GM19023 (cell line): ENCODE measurements at regions not wholly inside any gene's neighbourhood (a gene's known extent, or its start where the extent isn't known, plus 50 kb on each side); places are given as distances from the start of the nearest gene placed in this dataset.
"Not testable (repeated sequence)": the region's sequence is repeated elsewhere in the genome, so short reads cannot be mapped to it uniquely, and the experiment has no call there.

Experiments used
- ATAC-seq: cut with Tn5 transposase; IDR thresholded peaks from one replicate; pipeline ENCODE4 v1.9.1; 2021; ENCODE audit warnings: mild to moderate bottlenecking, moderate library complexity; ENCODE audit not compliant: unreplicated experiment

DNA sequence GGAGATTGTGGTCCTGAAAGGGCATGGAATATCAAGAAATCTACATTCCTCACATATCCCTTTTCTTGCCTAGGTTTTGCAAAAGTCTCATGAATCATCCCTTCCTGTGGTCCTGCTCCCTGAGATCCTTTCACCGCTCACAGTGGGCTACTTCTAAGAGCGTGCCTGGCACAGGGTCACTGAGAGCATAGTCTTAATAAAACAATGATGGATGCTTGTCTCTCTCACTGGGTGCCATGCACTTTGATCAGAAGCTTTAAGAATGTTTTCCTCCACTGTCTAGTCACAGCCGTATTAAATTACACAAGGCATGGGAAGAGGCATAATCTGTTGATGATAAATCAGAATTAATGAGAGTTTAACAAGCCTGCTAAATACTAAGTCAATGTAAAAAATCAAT lies 269.7 kb upstream of the ATP10A start:
- no peak for ATAC-seq

DNA sequence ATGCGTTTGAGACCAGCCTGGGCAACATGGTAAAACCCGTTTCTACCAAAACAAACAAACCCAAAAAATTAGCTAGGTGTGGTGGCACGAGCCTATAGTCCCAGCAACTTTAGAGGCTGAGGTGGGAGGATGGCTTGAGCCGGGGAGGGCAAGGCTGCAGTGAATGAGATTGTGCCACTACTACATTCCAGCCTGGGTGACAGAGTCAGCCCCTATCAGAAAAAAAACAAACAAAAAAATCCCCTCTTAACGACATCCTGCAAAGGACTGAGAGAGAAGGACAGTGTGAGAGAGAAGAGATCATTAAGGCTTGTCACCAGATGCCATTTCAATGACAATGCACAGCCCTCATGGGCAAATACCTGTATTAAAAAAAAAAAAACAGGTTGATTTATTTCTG lies 266.7 kb upstream of the ATP10A start:
- ATAC-seq = no peak

GRCh38 chr15:26128611-26129140 lies 265.5 kb upstream of the ATP10A start:
- no peak for ATAC-seq

DNA sequence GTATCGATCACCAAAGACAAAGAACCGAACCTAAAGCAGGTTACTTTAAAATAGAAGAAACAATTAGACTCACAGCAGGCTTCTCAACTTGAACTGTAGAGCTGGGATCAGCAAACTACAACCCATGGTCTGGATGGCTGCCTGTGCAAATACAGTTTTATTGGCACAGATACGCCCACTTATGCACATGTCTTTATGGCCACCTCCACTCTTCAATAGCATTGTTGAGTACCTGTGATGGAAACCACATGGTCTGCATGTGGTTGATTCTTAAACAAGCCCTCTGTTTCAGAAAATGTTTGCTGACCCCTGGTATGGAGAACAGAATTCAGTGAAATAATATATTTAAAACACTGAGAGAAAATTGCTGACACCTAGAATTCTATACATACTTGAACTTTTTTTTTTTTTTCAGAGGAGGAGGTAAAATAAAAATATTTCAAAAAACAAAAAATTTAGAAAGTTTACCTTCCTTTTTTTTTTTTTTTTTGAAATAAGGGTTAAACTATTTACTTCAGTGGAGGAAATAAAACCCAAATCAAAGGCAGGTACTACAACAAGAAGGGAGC lies 263.8 kb upstream of the ATP10A start:
- no peak for ATAC-seq

DNA sequence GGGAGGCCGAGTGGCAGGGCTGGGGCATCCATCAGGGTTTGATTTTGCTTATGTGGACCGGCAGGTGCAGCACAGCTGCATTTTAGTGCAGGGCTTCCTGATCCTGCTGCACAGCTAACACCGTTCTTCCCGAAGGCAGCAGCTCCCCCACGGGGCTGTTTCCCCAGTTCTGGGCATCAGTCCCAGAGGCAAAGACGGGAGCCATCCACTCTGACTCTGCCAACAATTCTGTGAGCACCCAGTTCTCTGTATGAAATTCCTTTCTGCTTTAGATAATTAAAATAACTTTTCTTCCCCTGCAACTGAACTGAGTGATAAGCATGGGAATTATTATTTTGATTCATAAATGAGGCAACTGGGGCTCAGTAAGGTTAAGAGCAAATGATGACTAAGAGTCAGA lies 262.9 kb upstream of the ATP10A start:
- ATAC-seq = no peak

DNA sequence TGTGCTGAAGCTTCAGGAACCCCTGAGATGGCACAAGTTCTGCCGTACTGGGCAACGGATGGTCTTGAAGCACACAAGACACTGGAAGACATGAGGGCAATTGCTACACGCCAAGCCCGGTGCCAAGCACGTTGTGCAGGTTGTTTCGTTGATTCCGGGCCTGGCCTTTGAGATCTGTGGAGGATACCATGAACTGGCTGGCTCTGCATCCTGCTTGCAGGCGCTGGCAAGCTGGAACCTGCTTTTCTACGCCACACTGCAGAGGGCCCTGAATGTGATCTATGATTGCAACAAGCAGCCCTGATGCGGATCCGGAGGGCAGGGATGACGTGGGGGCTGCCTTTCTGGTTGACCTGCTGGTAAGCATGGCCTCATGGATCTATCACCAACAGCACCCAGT lies 262.5 kb upstream of the ATP10A start:
- ATAC-seq = no peak

GRCh38 chr15:26119322-26119721 lies 256.2 kb upstream of the ATP10A start:
- no peak for ATAC-seq

DNA sequence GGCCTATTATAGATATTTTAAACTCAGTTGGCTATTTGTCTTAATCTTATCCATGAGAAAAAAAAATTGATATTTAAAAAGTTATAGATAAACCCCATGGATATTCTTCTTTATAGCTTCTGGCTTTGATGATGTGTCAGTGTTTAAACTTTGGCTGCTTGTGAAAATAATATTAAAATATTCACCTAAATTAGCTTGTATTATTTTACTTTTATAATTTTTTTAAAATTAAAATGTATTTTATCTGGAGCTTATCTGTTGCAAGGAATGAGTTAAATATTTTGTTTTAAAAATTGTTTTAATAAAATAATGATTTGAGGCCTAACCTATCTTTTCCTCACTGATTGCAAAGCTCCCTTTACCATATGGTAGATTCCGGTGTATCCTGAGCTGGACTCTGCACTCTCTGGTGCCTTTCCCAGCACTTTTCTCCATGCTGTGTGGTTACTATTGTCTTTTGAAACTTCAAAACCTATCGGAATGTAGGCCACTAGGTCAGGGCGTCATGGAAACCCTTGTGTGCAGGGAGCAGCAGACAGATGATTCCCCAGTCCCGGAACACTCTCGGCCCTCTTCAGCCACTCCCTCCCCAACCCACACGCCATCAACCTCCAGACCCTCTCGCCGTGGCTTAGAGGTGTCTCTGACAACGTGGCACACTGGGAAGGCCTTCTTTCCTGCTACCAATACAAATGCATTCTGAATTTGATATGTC lies 252.3 kb upstream of the ATP10A start:
- no peak for ATAC-seq

- ATAC-seq = not testable (repeated sequence)
These were observed 251.0 kb upstream of the ATP10A start for GRCh38 chr15:26114128-26114527.

DNA sequence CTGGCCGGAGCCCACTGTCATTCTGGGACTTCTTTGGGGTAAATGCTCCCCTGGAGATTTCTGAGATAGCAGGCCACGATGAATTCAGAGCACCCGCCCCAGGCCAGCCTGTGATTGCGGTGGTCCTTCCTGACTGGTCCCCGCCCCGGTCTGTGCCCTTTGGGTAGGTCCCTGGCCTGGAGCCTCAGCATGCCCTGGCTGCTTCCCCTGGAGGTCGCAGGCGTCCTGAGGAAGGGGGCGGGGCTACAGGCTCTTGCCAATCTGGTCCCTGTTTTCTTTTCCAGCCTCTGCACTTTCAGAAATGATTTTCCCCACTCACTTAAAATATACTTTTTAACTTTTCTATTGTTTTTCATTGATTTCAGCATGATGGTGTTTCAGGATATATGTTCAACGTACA lies 250.2 kb upstream of the ATP10A start:
- no peak for ATAC-seq

DNA sequence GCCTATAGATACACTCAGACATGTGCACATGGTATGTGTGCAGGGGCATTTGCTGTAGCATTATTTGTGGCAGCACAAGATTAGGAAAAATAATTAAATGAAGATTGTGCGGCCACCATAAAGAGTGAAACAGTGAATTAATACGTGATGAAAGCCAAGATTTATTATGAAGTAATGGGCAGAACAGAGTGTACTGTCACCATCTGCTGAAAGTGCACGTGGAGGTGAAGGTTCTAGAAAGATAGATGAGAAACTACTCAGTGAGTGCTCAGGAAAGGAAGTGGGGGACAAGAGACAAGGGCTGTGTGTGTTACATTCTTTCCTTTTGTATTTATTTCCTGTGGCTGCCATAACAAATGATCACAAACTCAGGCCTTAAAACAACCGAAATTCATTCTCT lies 246.1 kb upstream of the ATP10A start:
- ATAC-seq = no peak

- no peak for ATAC-seq
These were observed 243.4 kb upstream of the ATP10A start for GRCh38 chr15:26106556-26106955.

DNA sequence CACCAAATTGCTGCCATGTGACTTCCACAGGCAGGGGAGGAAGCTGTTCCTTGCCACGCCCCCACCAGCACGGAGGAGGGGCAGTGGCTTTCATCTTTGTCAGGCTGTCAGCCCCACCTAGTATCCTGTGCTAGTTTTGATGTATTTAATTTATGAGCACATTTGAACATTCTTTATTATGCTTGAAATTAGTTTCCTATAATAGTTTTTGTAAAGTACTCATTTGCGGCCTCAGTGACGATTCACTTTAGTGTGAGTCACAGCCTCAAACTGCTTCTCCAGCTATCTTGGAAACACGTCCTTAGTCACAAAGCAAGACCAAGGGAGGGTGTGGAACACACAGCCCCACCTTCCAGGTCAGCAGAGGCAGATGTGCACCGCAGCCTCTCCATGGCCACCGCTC lies 239.9 kb upstream of the ATP10A start:
- ATAC-seq = no peak

DNA sequence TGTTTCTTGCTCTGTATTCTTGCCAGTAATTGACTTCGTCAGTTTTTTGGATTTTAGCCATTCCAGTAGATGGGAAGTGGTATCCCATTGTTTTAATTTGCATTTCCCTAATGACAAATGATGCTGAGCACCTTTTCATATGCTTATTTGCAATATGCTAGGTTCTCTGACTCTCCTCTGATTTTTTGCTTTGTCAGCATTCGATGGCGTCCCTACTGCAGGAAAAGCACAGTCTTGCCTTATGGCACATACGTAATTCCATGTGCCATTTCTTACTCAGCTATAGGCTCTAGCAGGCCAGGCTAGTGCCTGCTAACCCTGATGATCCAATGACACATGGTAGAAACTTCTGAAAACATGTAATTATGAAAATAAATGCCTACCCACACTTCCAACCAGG lies 239.2 kb upstream of the ATP10A start:
- ATAC-seq = no peak

- ATAC-seq = no peak
These were observed 238.3 kb upstream of the ATP10A start for GRCh38 chr15:26101443-26101842.

GRCh38 chr15:26098801-26099200 lies 235.7 kb upstream of the ATP10A start:
- ATAC-seq = no peak

DNA sequence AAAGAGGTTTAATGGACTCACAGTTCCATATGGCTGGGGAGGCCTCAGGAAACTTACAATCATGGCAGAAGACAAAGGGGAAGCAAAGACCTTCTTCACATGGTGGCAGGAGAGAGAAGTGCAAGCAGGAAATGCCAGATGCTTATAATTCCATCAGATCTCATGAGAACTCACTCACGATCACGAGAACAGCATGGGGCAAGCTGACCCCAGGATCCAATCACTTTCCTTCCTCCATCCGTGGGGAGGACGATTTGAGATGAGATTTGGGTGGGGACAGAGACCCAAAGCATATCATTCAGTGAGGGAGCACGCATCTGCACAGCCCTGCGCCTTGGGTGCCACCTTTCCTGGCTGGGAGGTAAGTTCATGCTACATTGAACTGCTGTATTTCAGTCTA lies 234.1 kb upstream of the ATP10A start:
- ATAC-seq = no peak

GRCh38 chr15:26096581-26096980 lies 233.5 kb upstream of the ATP10A start:
- no peak for ATAC-seq

DNA sequence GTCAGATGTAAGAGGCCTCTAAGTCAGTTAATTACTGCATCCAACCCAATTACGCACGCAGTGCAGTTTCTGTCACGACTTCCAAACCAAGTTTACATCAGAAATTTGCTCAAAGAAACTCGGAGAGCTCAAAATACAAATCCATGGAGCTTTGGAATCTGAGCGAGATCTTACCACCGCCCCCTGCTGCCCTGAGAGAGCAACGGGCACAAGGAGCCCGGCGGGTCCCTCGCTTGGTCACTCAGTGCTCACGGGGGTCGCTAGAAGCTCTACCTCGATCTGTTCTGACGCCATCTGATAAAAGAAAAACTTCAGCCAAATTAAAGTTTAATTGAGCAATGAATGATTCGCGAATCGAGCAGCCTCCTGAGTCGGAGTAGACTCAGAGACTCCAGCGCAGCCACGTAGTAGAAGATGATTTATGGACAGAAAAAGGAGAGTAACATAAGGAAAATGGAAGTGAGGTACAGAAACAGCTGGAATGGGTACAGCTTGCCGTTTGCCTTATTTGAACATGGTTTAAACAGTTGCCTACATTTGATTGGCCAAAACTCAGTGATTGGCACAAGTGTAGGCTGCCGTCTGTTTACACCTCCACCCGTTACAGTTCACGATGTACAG lies 232.7 kb upstream of the ATP10A start:
- no peak for ATAC-seq

GRCh38 chr15:26091184-26091583 lies 228.1 kb upstream of the ATP10A start:
- ATAC-seq = no peak

- no peak for ATAC-seq
These were observed 224.8 kb upstream of the ATP10A start for GRCh38 chr15:26087881-26088280.

GRCh38 chr15:26087395-26087794 lies 224.3 kb upstream of the ATP10A start:
- ATAC-seq = no peak
